ENCODE measurements at regions not wholly inside any gene's neighbourhood (a gene's known extent, or its start where the extent isn't known, plus 50 kb on each side); places are given as distances from the start of the nearest gene placed in this dataset.

GRCh38 chr18:41416044-41416443, 539.0 kb upstream of the PIK3C3 start:
- H3K4me1 ChIP-seq (ENCODE audit: insufficient read depth, low read length): no peaks in the 10 kb centered on the region
- Mint-ChIP-seq H3K27me3 (ENCODE audit: low read depth, unreplicated experiment) (no peaks in the 10 kb centered on the region), H3K27ac (ENCODE audit: unreplicated experiment) (no peak overlapping the region), H3K36me3 (ENCODE audit: low read depth, unreplicated experiment) (no peaks in the 10 kb centered on the region), H3K9me3 (ENCODE audit: unreplicated experiment) (peaks cover 2% of the 10 kb centered on the region), H3K4me3 (ENCODE audit: unreplicated experiment) (no peak overlapping the region), H3K4me1 (ENCODE audit: low read depth, unreplicated experiment) (no peaks in the 10 kb centered on the region)
- no peak overlapping the region for H3K4me3 ChIP-seq (ENCODE audit: insufficient read depth, low read depth, low read length)
- TF ChIP-seq EZH2 (IDR thresholded peaks at IDR 0.05; ENCODE audit: insufficient read depth, low read length) (no peak), CTCF (IDR thresholded peaks at IDR 0.05; ENCODE audit: insufficient read depth, low read depth, low read length) (no peak)
- H3K27ac ChIP-seq (ENCODE audit: low read depth, low read length): no peak overlapping the region
- no peaks in the 10 kb centered on the region for H4K20me1 ChIP-seq (ENCODE audit: insufficient read depth, low read length)
- no peaks in the 10 kb centered on the region for H3K79me2 ChIP-seq (ENCODE audit: insufficient read depth, low read length)
- H3K9ac ChIP-seq (ENCODE audit: low read length): no peak overlapping the region
- no peak overlapping the region for H3K4me2 ChIP-seq (ENCODE audit: low read length)
- no peak for FAIRE-seq
- H3K9me3 ChIP-seq (ENCODE audit: insufficient read depth, low read depth, low read length): no peaks in the 10 kb centered on the region
- DNase-seq (ENCODE audit: low read depth): no peak
- no peaks in the 10 kb centered on the region for H3K27me3 ChIP-seq (ENCODE audit: insufficient read depth, low read length)
- H2AFZ ChIP-seq (ENCODE audit: low read depth, low read length): no peak overlapping the region
- H3K36me3 ChIP-seq (ENCODE audit: insufficient read depth, low read length): no peaks in the 10 kb centered on the region

GRCh38 chr18:41410006-41410405, 545.0 kb upstream of the PIK3C3 start:
- Histone ChIP-seq H3K27me3 (ENCODE audit: insufficient read depth, low read length) (no peaks in the 10 kb centered on the region), H4K20me1 (ENCODE audit: insufficient read depth, low read length) (no peaks in the 10 kb centered on the region), H3K36me3 (ENCODE audit: insufficient read depth, low read length) (no peaks in the 10 kb centered on the region), H3K27ac (ENCODE audit: low read depth, low read length) (no peak overlapping the region), H3K9ac (ENCODE audit: low read length) (no peak overlapping the region), H3K79me2 (ENCODE audit: insufficient read depth, low read length) (no peaks in the 10 kb centered on the region), H3K4me1 (ENCODE audit: insufficient read depth, low read length) (no peaks in the 10 kb centered on the region), H3K4me2 (ENCODE audit: low read length) (no peak overlapping the region), H3K9me3 (ENCODE audit: insufficient read depth, low read depth, low read length) (no peaks in the 10 kb centered on the region), H3K4me3 (ENCODE audit: insufficient read depth, low read depth, low read length) (no peak overlapping the region), H2AFZ (ENCODE audit: low read depth, low read length) (no peak overlapping the region)
- Mint-ChIP-seq H3K9me3 (ENCODE audit: unreplicated experiment) (peaks cover 2% of the 10 kb centered on the region), H3K27ac (ENCODE audit: unreplicated experiment) (no peak overlapping the region), H3K4me3 (ENCODE audit: unreplicated experiment) (no peak overlapping the region), H3K36me3 (ENCODE audit: low read depth, unreplicated experiment) (no peaks in the 10 kb centered on the region), H3K27me3 (ENCODE audit: low read depth, unreplicated experiment) (no peaks in the 10 kb centered on the region), H3K4me1 (ENCODE audit: low read depth, unreplicated experiment) (no peaks in the 10 kb centered on the region)
- TF ChIP-seq EZH2 (IDR thresholded peaks at IDR 0.05; ENCODE audit: insufficient read depth, low read length) (no peak), CTCF (IDR thresholded peaks at IDR 0.05; ENCODE audit: insufficient read depth, low read depth, low read length) (no peak)
- FAIRE-seq: no peak
- DNase-seq (ENCODE audit: low read depth): no peak

- no peak overlapping the region for H3K4me3 ChIP-seq (ENCODE audit: insufficient read depth, low read depth, low read length)
- Mint-ChIP-seq H3K4me1 (ENCODE audit: low read depth, unreplicated experiment) (no peaks in the 10 kb centered on the region), H3K27ac (ENCODE audit: unreplicated experiment) (no peak overlapping the region), H3K36me3 (ENCODE audit: low read depth, unreplicated experiment) (no peaks in the 10 kb centered on the region), H3K4me3 (ENCODE audit: unreplicated experiment) (no peak overlapping the region), H3K9me3 (ENCODE audit: unreplicated experiment) (no peaks in the 10 kb centered on the region), H3K27me3 (ENCODE audit: low read depth, unreplicated experiment) (no peaks in the 10 kb centered on the region)
- no peaks in the 10 kb centered on the region for H3K79me2 ChIP-seq (ENCODE audit: insufficient read depth, low read length)
- no peaks in the 10 kb centered on the region for H3K9me3 ChIP-seq (ENCODE audit: insufficient read depth, low read depth, low read length)
- no peak overlapping the region for H3K27ac ChIP-seq (ENCODE audit: low read depth, low read length)
- no peaks in the 10 kb centered on the region for H3K36me3 ChIP-seq (ENCODE audit: insufficient read depth, low read length)
- no peaks in the 10 kb centered on the region for H3K4me1 ChIP-seq (ENCODE audit: insufficient read depth, low read length)
- H2AFZ ChIP-seq (ENCODE audit: low read depth, low read length): no peak overlapping the region
- TF ChIP-seq EZH2 (IDR thresholded peaks at IDR 0.05; ENCODE audit: insufficient read depth, low read length) (no peak), CTCF (IDR thresholded peaks at IDR 0.05; ENCODE audit: insufficient read depth, low read depth, low read length) (no peak)
- DNase-seq (ENCODE audit: low read depth): no peak
- H3K4me2 ChIP-seq (ENCODE audit: low read length): no peak overlapping the region
- no peak overlapping the region for H3K9ac ChIP-seq (ENCODE audit: low read length)
- H4K20me1 ChIP-seq (ENCODE audit: insufficient read depth, low read length): no peaks in the 10 kb centered on the region
- no peak for FAIRE-seq
- no peaks in the 10 kb centered on the region for H3K27me3 ChIP-seq (ENCODE audit: insufficient read depth, low read length)
Observed at GRCh38 chr18:41406834-41407233, 548.2 kb upstream of the PIK3C3 start.
